Sigmoid colon (tissue), 6 donors: ENCODE measurements at regions not wholly inside any gene's neighbourhood (a gene's known extent, or its start where the extent isn't known, plus 50 kb on each side); places are given as distances from the start of the nearest gene placed in this dataset.

Experiments used
- DNase-seq: peaks from one replicate; pipeline ENCODE4 v3.0.0-alpha.2; 2019
- H3K27ac ChIP-seq, 4 donors: fragments of 200-600 bp; sonication (generic); one replicate each; pipeline ENCODE4 v1.5.1; 2016 to 2019; ENCODE audit warnings: mild to moderate bottlenecking in 1 of 4
- H3K27me3 ChIP-seq, 3 donors: fragments of 200-600 bp; sonication (generic); one replicate each; pipeline ENCODE4 v1.5.1; 2019; ENCODE audit warnings: mild to moderate bottlenecking in 1 of 3
- H3K36me3 ChIP-seq, 4 donors: fragments of 200-600 bp; sonication (generic); one replicate each; pipeline ENCODE4 v1.5.1; 2016 to 2019
- H3K4me1 ChIP-seq, 4 donors: fragments of 200-600 bp; sonication (generic); one replicate each; pipeline ENCODE4 v1.5.1; 2017 to 2019
- H3K4me3 ChIP-seq, 4 donors: fragments of 200-600 bp; sonication (generic); one replicate each; pipeline ENCODE4 v1.5.1; 2017 to 2019; ENCODE audit warnings: mild to moderate bottlenecking in 2 of 4, moderate library complexity in 1 of 4
- H3K9me3 ChIP-seq, 4 donors: fragments of 200-600 bp in 3 of 4; sonication (generic) in 3 of 4; one replicate each; pipeline versions ENCODE4 v1.5.1 to v1.6.1; 2013 to 2019
- CTCF ChIP-seq, 4 experiments: fragments of 450-650 bp in 3 of 4; fragments of 200-600 bp in 1 of 4; IDR thresholded peaks; one replicate each; pipeline ENCODE4 v1.5.1; 2016 to 2019; ENCODE audit warnings: antibody characterized with exemption in 4 of 4, mild to moderate bottlenecking in 3 of 4, moderate library complexity in 2 of 4
- EP300 ChIP-seq, 4 donors: sonication (generic); formaldehyde crosslinking; IDR thresholded peaks; one replicate each; pipeline ENCODE4 v1.6.1; 2017; ENCODE audit warnings: antibody characterized with exemption in 4 of 4
- POLR2A ChIP-seq, 2 donors: fragments of 450-650 bp; IDR thresholded peaks; one replicate each; pipeline ENCODE4 v1.6.1; 2016; ENCODE audit warnings: antibody characterized with exemption in 2 of 2, mild to moderate bottlenecking in 2 of 2, moderate library complexity in 2 of 2
- POLR2AphosphoS5 ChIP-seq, 4 donors: sonication (generic); formaldehyde crosslinking; IDR thresholded peaks; one replicate each; pipeline ENCODE4 v1.6.1; 2017; ENCODE audit warnings: antibody characterized with exemption in 4 of 4
- WGBS, 2 donors: extraction: QIAGEN DNeasy Blood & Tissue Kit; methylation state at CpG; one replicate each; pipeline ENCODE4 v1.1.7; 2013; 5-methylcytosine and 5-hydroxymethylcytosine counted together
- intact Hi-C: fragments of 100-400 bp; cut with DNase I; formaldehyde crosslinking; loops from one replicate; pipeline ENCODE4 v1.15.1; 2023
- donor health status: healthy with polysubstance abuse.
- donor health status: healthy.

- Histone ChIP-seq H3K36me3 (no peaks in the 10 kb centered on the region), H3K9me3 (no peaks in the 10 kb centered on the region), H3K4me1 (no peaks in the 10 kb centered on the region), H3K27me3 (no peaks in the 10 kb centered on the region), H3K27ac (no peak overlapping the region), H3K4me3 (no peak overlapping the region)
- TF ChIP-seq POLR2A (IDR thresholded peaks at IDR 0.05): no peak
- no peak for TF ChIP-seq CTCF (IDR thresholded peaks at IDR 0.05)
- TF ChIP-seq EP300 (IDR thresholded peaks at IDR 0.05): no peak
- TF ChIP-seq POLR2AphosphoS5 (IDR thresholded peaks at IDR 0.05): no peak
- intact Hi-C loops: no loop called here
- 98 to 100% methylated on average over 1 of the region's 1 CpG for WGBS, 2 donors
- no peak for DNase-seq
These were observed 734.1 kb downstream of the GBE1 start for GRCh38 chr3:81027344-81027743.

GRCh38 chr3:81024560-81024959 lies 736.9 kb downstream of the GBE1 start:
- no peak for DNase-seq
- TF ChIP-seq EP300 (IDR thresholded peaks at IDR 0.05) (no peak), CTCF (IDR thresholded peaks at IDR 0.05) (no peak), POLR2A (IDR thresholded peaks at IDR 0.05) (no peak), POLR2AphosphoS5 (IDR thresholded peaks at IDR 0.05) (no peak)
- Histone ChIP-seq H3K36me3 (no peaks in the 10 kb centered on the region), H3K4me1 (no peaks in the 10 kb centered on the region), H3K9me3 (no peaks in the 10 kb centered on the region), H3K27ac (no peak overlapping the region), H3K27me3 (no peaks in the 10 kb centered on the region), H3K4me3 (no peak overlapping the region)
- 87 to 88% methylated on average over 7 of the region's 7 CpGs for WGBS, 2 donors
- intact Hi-C loops: no loop called here

GRCh38 chr3:81022339-81022738 lies 739.1 kb downstream of the GBE1 start:
- WGBS, 2 donors: 75 to 79% methylated on average over 3 of the region's 3 CpGs
- intact Hi-C loops: no loop called here
- no peak overlapping the region for H3K4me3 ChIP-seq

GRCh38 chr3:81013360-81013759 lies 748.1 kb downstream of the GBE1 start:
- Histone ChIP-seq H3K4me1 (no peaks in the 10 kb centered on the region), H3K36me3 (no peaks in the 10 kb centered on the region), H3K27ac (no peak overlapping the region), H3K4me3 (no peak overlapping the region), H3K9me3 (no peaks in the 10 kb centered on the region), H3K27me3 (no peaks in the 10 kb centered on the region)
- intact Hi-C loops: no loop called here
- DNase-seq: no peak
- 79 to 89% methylated on average over 2 of the region's 2 CpGs for WGBS, 2 donors
- no peak for TF ChIP-seq POLR2AphosphoS5 (IDR thresholded peaks at IDR 0.05)
- TF ChIP-seq EP300 (IDR thresholded peaks at IDR 0.05): no peak
- TF ChIP-seq POLR2A (IDR thresholded peaks at IDR 0.05): no peak
- no peak for TF ChIP-seq CTCF (IDR thresholded peaks at IDR 0.05)

More at GRCh38 chr3:81022339-81022738, 739.1 kb downstream of the GBE1 start:
- no peaks in the 10 kb centered on the region for H3K27me3 ChIP-seq
- H3K27ac ChIP-seq: no peak overlapping the region
- no peaks in the 10 kb centered on the region for H3K4me1 ChIP-seq
- no peak for DNase-seq
- no peaks in the 10 kb centered on the region for H3K36me3 ChIP-seq
- TF ChIP-seq EP300 (IDR thresholded peaks at IDR 0.05) (no peak), POLR2AphosphoS5 (IDR thresholded peaks at IDR 0.05) (no peak), CTCF (IDR thresholded peaks at IDR 0.05) (no peak), POLR2A (IDR thresholded peaks at IDR 0.05) (no peak)
- no peaks in the 10 kb centered on the region for H3K9me3 ChIP-seq

GRCh38 chr3:81005992-81006391 lies 755.5 kb downstream of the GBE1 start:
- Histone ChIP-seq H3K4me1 (no peaks in the 10 kb centered on the region), H3K27me3 (no peaks in the 10 kb centered on the region), H3K27ac (no peak overlapping the region), H3K9me3 (no peaks in the 10 kb centered on the region), H3K36me3 (no peaks in the 10 kb centered on the region), H3K4me3 (no peak overlapping the region)
- intact Hi-C loops: no loop called here
- no peak for DNase-seq
- TF ChIP-seq POLR2A (IDR thresholded peaks at IDR 0.05): no peak
- no peak for TF ChIP-seq POLR2AphosphoS5 (IDR thresholded peaks at IDR 0.05)
- TF ChIP-seq EP300 (IDR thresholded peaks at IDR 0.05): no peak
